ENCODE measurements at regions not wholly inside any gene's neighbourhood (a gene's known extent, or its start where the extent isn't known, plus 50 kb on each side); places are given as distances from the start of the nearest gene placed in this dataset.

GRCh38 chr13:106633321-106633720 lies 65.4 kb upstream of the ARGLU1 start:
- H3K4me1 Mint-ChIP-seq (ENCODE audit: low read depth): peaks cover 7% of the 10 kb centered on the region
- H3K27ac Mint-ChIP-seq: no peak overlapping the region
- peaks cover 25% of the 10 kb centered on the region for H3K27me3 Mint-ChIP-seq
- H3K9me3 Mint-ChIP-seq (ENCODE audit: low read depth): no peaks in the 10 kb centered on the region
- no peak for TF ChIP-seq CTCF (IDR thresholded peaks at IDR 0.05; ENCODE audit: unreplicated experiment)
- no peaks in the 10 kb centered on the region for H3K36me3 Mint-ChIP-seq (ENCODE audit: insufficient read depth)
- DNase-seq (ENCODE audit: low spot score, unreplicated experiment): no peak
- no peak overlapping the region for H3K4me3 Mint-ChIP-seq (ENCODE audit: low read depth)

- no peak for TF ChIP-seq CTCF (IDR thresholded peaks at IDR 0.05; ENCODE audit: unreplicated experiment)
- H3K27me3 Mint-ChIP-seq: peaks cover 32% of the 10 kb centered on the region
- no peak for DNase-seq (ENCODE audit: low spot score, unreplicated experiment)
- H3K4me1 Mint-ChIP-seq (ENCODE audit: low read depth): peaks cover 7% of the 10 kb centered on the region
- no peak overlapping the region for H3K27ac Mint-ChIP-seq
- H3K9me3 Mint-ChIP-seq (ENCODE audit: low read depth): no peaks in the 10 kb centered on the region
- no peak overlapping the region for H3K4me3 Mint-ChIP-seq (ENCODE audit: low read depth)
- no peaks in the 10 kb centered on the region for H3K36me3 Mint-ChIP-seq (ENCODE audit: insufficient read depth)
Observed at GRCh38 chr13:106630650-106631049, 62.7 kb upstream of the ARGLU1 start.

- no peak overlapping the region for H3K4me3 Mint-ChIP-seq (ENCODE audit: low read depth)
Observed at GRCh38 chr13:106630162-106630561, 62.2 kb upstream of the ARGLU1 start.

GRCh38 chr13:106628936-106629659 lies 61.2 kb upstream of the ARGLU1 start:
- Mint-ChIP-seq H3K27ac (no peak overlapping the region), H3K27me3 (peaks cover 41% of the 10 kb centered on the region), H3K4me3 (ENCODE audit: low read depth) (no peak overlapping the region), H3K9me3 (ENCODE audit: low read depth) (no peaks in the 10 kb centered on the region), H3K36me3 (ENCODE audit: insufficient read depth) (no peaks in the 10 kb centered on the region), H3K4me1 (ENCODE audit: low read depth) (peaks cover 7% of the 10 kb centered on the region)
- TF ChIP-seq CTCF (IDR thresholded peaks at IDR 0.05; ENCODE audit: unreplicated experiment): no peak
- no peak for DNase-seq (ENCODE audit: low spot score, unreplicated experiment)

More at GRCh38 chr13:106630162-106630561, 62.2 kb upstream of the ARGLU1 start:
- TF ChIP-seq CTCF (IDR thresholded peaks at IDR 0.05; ENCODE audit: unreplicated experiment): no peak
- Mint-ChIP-seq H3K36me3 (ENCODE audit: insufficient read depth) (no peaks in the 10 kb centered on the region), H3K27me3 (peaks cover 32% of the 10 kb centered on the region), H3K27ac (no peak overlapping the region), H3K9me3 (ENCODE audit: low read depth) (no peaks in the 10 kb centered on the region), H3K4me1 (ENCODE audit: low read depth) (peaks cover 7% of the 10 kb centered on the region)
- DNase-seq (ENCODE audit: low spot score, unreplicated experiment): no peak

- Mint-ChIP-seq H3K9me3 (ENCODE audit: low read depth) (no peaks in the 10 kb centered on the region), H3K4me3 (ENCODE audit: low read depth) (no peak overlapping the region), H3K27ac (no peak overlapping the region), H3K36me3 (ENCODE audit: insufficient read depth) (no peaks in the 10 kb centered on the region), H3K27me3 (peaks cover 48% of the 10 kb centered on the region), H3K4me1 (ENCODE audit: low read depth) (peaks cover 3% of the 10 kb centered on the region)
- TF ChIP-seq CTCF (IDR thresholded peaks at IDR 0.05; ENCODE audit: unreplicated experiment): no peak
- DNase-seq (ENCODE audit: low spot score, unreplicated experiment): no peak
Observed at GRCh38 chr13:106626473-106626872, 58.5 kb upstream of the ARGLU1 start.

All from progenitor cell of endocrine pancreas (in vitro differentiated cells).